SK-N-SH treated with all-trans-retinoic acid at 6 μM for 48 hours (cell line): ENCODE measurements at regions not wholly inside any gene's neighbourhood (a gene's known extent, or its start where the extent isn't known, plus 50 kb on each side); places are given as distances from the start of the nearest gene placed in this dataset.

Experiments
- ATAC-seq: fragments of 200-7000 bp; cut with Tn5 transposase; 3 replicates; pipeline ENCODE4 v1.9.1; 2020; ENCODE audit warnings: mild to moderate bottlenecking, moderate library complexity
- ARNTL ChIP-seq: fragments of 450-650 bp; formaldehyde crosslinking; IDR thresholded peaks from 2 replicates; pipeline ENCODE4 v1.5.0; 2020; ENCODE audit warnings: low read depth, mild to moderate bottlenecking, moderate library complexity, borderline replicate concordance
- BACH2 ChIP-seq: fragments of 250-450 bp; sonication (Bioruptor Pico); IDR thresholded peaks from 2 replicates; pipeline ENCODE4 v1.9.0; 2021; ENCODE audit warnings: mild to moderate bottlenecking, borderline replicate concordance
- CSDC2 ChIP-seq: fragments of 250-450 bp; sonication (Bioruptor Pico); IDR thresholded peaks from 2 replicates; pipeline ENCODE4 v1.5.0; 2020; ENCODE audit warnings: mild to moderate bottlenecking, moderate library complexity
- ESRRG ChIP-seq: fragments of 250-450 bp; sonication (Bioruptor Pico); IDR thresholded peaks from 2 replicates; pipeline ENCODE4 v1.6.1; 2021; ENCODE audit warnings: mild to moderate bottlenecking
- GLIS3 ChIP-seq: fragments of 250-450 bp; sonication (Bioruptor Pico); IDR thresholded peaks from 2 replicates; pipeline ENCODE4 v1.5.0; 2020; ENCODE audit warnings: mild to moderate bottlenecking, moderate library complexity
- ISL1 ChIP-seq: fragments of 250-450 bp; sonication (Bioruptor Pico); IDR thresholded peaks from 2 replicates; pipeline ENCODE4 v2.1.2; 2022; ENCODE audit warnings: mild to moderate bottlenecking, moderate library complexity
- OSR1 ChIP-seq: fragments of 250-450 bp; sonication (Bioruptor Pico); IDR thresholded peaks from 2 replicates; pipeline ENCODE4 v1.8.0; 2022; ENCODE audit warnings: moderate library complexity, mild to moderate bottlenecking, inconsistent platforms
- PPARA ChIP-seq: fragments of 250-450 bp; sonication (Bioruptor Pico); IDR thresholded peaks from 2 replicates; pipeline ENCODE4 v1.5.0; 2020; ENCODE audit warnings: mild to moderate bottlenecking, borderline replicate concordance
- RARB ChIP-seq: fragments of 250-450 bp; sonication (Bioruptor Pico); IDR thresholded peaks from 2 replicates; pipeline ENCODE4 v1.8.0; 2021; ENCODE audit warnings: mild to moderate bottlenecking, moderate library complexity
- SNAI2 ChIP-seq: fragments of 250-450 bp; sonication (Bioruptor Pico); IDR thresholded peaks from 2 replicates; pipeline ENCODE4 v1.5.0; 2020; ENCODE audit warnings: mild to moderate bottlenecking, moderate library complexity
- TCF4 ChIP-seq: fragments of 250-450 bp; sonication (Bioruptor Pico); IDR thresholded peaks from 2 replicates; pipeline ENCODE4 v1.8.0; 2021; ENCODE audit warnings: mild to moderate bottlenecking, moderate library complexity, borderline replicate concordance
- ZC3H10 ChIP-seq: fragments of 250-450 bp; sonication (Bioruptor Pico); IDR thresholded peaks from 2 replicates; pipeline ENCODE4 v1.5.1; 2021; ENCODE audit warnings: mild to moderate bottlenecking, moderate library complexity
- ZFP3 ChIP-seq: fragments of 250-450 bp; sonication (Bioruptor Pico); IDR thresholded peaks from 2 replicates; pipeline ENCODE4 v1.5.0; 2020; ENCODE audit warnings: mild to moderate bottlenecking, moderate library complexity
- ZFP30 ChIP-seq: fragments of 450-650 bp; formaldehyde crosslinking; IDR thresholded peaks from 2 replicates; pipeline ENCODE4 v1.5.0; 2022; ENCODE audit warnings: mild to moderate bottlenecking, moderate library complexity
- ZNF565 ChIP-seq: fragments of 450-650 bp; formaldehyde crosslinking; conservative IDR thresholded peaks from 2 replicates; pipeline ENCODE4 v1.5.0; 2020; ENCODE audit warnings: low read depth, mild to moderate bottlenecking, moderate library complexity
- ZNF70 ChIP-seq: fragments of 450-650 bp; formaldehyde crosslinking; IDR thresholded peaks from 2 replicates; pipeline ENCODE4 v1.5.0; 2020; ENCODE audit warnings: mild to moderate bottlenecking, moderate library complexity
- TF ChIP-seq, protein P1 (sequence below): fragments of 250-450 bp; sonication (Bioruptor Pico); IDR thresholded peaks from 2 replicates; pipeline ENCODE4 v1.5.1; 2020; ENCODE audit warnings: low read depth, mild to moderate bottlenecking, moderate library complexity
- TF ChIP-seq, protein P2 (sequence below): fragments of 250-450 bp; sonication (Bioruptor Pico); IDR thresholded peaks from 2 replicates; pipeline ENCODE4 v1.8.0; 2020; ENCODE audit warnings: mild to moderate bottlenecking, moderate library complexity, borderline replicate concordance
- TF ChIP-seq, protein P3 (sequence below): fragments of 250-450 bp; sonication (Bioruptor Pico); IDR thresholded peaks from 2 replicates; pipeline ENCODE4 v1.5.0; 2020; ENCODE audit warnings: mild to moderate bottlenecking, moderate library complexity
- TF ChIP-seq, protein P4 (sequence below): fragments of 250-450 bp; sonication (Bioruptor Pico); IDR thresholded peaks from 2 replicates; pipeline ENCODE4 v1.8.0; 2021; ENCODE audit warnings: low read depth, mild to moderate bottlenecking, moderate library complexity, borderline replicate concordance

DNA sequence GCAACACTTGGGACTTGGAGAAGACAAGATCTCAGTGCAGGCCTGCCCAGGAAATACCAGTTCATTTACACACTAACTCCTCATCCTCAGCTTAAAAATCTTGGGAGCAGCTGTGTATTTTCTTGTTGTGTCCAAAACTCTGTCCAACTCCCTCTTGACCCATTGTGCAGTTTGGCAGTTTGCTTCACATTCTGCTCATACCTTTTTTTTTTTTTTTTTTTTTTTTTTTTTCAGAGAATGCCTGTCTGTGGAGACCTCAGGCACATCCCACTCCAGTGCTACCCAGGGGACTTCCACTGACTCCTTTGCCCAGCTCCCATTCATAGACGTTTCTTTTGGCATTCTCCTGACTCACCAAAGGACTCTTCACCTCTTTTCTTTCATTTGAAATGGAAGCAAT, 265.8 kb upstream of the TCF21 start:
- no peak for ATAC-seq

DNA sequence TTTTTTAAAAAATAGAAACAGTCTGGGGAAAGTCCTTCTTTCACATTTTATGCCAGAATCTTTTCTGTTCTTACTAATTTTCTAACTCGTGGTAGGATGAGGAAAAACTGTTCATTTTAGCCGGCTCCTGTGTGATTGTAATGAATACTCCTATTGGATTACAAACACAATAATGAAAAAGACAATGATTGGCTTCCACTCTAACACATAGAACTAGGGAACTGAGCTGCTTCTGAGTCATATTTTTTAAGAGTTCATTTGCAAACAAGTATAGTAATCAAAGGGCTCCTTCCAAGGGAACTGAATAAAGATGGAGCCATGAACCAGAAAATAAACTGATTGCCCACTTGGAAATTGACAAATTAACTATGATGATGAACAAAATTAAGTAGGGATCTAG, 265.3 kb upstream of the TCF21 start:
- no peak for TF ChIP-seq PPARA
- no peak for TF ChIP-seq RARB (CRISPR knock-in tag)
- no peak for TF ChIP-seq ISL1 (CRISPR knock-in tag)
- no peak for TF ChIP-seq CSDC2 (CRISPR knock-in tag)
- TF ChIP-seq, all 23 proteins: peak for 0

More for the DNA sequence above, 265.8 kb upstream of the TCF21 start:
- TF ChIP-seq SNAI2 (CRISPR knock-in tag): no peak
- TF ChIP-seq, protein P1, sequence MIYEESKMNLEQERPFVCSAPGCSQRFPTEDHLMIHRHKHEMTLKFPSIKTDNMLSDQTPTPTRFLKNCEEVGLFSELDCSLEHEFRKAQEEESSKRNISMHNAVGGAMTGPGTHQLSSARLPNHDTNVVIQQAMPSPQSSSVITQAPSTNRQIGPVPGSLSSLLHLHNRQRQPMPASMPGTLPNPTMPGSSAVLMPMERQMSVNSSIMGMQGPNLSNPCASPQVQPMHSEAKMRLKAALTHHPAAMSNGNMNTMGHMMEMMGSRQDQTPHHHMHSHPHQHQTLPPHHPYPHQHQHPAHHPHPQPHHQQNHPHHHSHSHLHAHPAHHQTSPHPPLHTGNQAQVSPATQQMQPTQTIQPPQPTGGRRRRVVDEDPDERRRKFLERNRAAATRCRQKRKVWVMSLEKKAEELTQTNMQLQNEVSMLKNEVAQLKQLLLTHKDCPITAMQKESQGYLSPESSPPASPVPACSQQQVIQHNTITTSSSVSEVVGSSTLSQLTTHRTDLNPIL (CRISPR knock-in tag): no peak
- TF ChIP-seq TCF4: no peak
- TF ChIP-seq ZNF565 (CRISPR knock-in tag): no peak
- no peak for TF ChIP-seq PPARA

DNA sequence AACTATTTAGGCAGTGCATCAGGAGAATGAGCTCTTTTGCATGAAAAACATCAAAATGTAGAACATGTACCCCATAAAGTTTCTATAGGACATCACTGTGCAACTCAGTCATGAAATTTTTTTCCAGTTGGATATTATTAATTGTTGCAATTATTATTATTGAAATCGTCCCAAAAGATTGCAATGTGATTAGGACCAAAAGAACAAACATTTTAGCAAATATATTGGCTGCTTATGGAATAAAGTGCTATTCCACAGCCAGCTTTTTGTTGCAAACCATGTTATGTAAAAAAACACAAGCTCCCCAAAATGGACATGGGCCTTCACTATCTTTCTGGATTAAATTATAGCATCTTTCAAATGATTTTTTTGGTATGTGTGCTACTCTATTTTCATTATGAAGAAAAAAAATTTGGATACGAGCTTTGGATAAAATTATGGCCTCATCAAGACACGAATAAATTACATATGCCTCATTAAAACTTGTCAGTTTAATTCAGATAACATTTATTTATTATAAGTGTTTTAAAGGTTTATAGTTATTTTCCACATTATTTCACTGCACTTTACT, 262.7 kb upstream of the TCF21 start:
- no peak for TF ChIP-seq GLIS3 (CRISPR knock-in tag)
- TF ChIP-seq CSDC2 (CRISPR knock-in tag): no peak
- no peak for TF ChIP-seq BACH2 (CRISPR knock-in tag)
- TF ChIP-seq, protein P2, sequence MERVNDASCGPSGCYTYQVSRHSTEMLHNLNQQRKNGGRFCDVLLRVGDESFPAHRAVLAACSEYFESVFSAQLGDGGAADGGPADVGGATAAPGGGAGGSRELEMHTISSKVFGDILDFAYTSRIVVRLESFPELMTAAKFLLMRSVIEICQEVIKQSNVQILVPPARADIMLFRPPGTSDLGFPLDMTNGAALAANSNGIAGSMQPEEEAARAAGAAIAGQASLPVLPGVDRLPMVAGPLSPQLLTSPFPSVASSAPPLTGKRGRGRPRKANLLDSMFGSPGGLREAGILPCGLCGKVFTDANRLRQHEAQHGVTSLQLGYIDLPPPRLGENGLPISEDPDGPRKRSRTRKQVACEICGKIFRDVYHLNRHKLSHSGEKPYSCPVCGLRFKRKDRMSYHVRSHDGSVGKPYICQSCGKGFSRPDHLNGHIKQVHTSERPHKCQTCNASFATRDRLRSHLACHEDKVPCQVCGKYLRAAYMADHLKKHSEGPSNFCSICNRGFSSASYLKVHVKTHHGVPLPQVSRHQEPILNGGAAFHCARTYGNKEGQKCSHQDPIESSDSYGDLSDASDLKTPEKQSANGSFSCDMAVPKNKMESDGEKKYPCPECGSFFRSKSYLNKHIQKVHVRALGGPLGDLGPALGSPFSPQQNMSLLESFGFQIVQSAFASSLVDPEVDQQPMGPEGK: no peak
- TF ChIP-seq ZFP30: no peak
- no peak for TF ChIP-seq OSR1
- TF ChIP-seq ZFP3 (CRISPR knock-in tag): no peak
- TF ChIP-seq, all 23 proteins: peak for 0
- no peak for ATAC-seq

More for the DNA sequence above, 265.3 kb upstream of the TCF21 start:
- no peak for ATAC-seq

DNA sequence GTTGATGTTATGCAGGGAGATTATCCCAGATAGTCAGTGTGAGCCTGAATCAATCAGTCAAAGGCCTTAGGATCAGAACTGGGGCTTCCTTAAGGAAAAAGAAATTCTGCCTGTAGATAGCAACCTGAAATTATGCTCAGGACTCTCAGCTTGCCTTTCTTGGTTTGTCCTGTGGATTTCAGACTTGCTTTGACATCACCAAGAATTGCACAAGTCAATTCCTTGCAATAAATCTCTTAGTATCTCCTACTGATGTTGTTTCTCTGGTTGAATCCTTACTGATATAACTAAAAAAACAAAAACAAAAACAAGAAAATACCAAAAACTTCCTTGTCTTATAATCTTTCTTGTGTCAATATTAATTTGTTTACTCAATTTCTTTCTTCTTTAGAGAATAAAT, 258.9 kb upstream of the TCF21 start:
- ATAC-seq: no peak
- TF ChIP-seq BACH2 (CRISPR knock-in tag): no peak

DNA sequence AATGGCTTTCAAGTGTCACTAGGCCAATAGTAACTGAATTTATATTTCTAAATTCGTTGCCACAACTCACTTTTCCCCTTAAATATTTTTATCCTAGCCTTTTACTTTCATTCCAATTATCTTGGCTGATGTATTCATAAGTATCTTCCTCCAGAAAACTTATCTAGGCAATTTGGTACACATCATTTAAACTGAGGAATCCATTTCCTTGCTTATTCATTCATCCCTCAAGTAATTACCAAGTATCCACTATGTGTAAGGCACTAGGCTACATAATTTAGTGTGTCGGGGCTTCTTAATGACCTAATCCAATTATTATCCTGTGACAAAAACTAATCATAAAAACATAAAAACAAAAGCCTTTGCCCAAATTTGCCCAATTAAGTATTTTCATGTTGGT, 258.3 kb upstream of the TCF21 start:
- ATAC-seq: no peak
- TF ChIP-seq OSR1 (no peak), PPARA (no peak), ZFP30 (no peak), ESRRG (no peak), ARNTL (CRISPR knock-in tag) (no peak), BACH2 (CRISPR knock-in tag) (no peak), GLIS3 (CRISPR knock-in tag) (no peak)

DNA sequence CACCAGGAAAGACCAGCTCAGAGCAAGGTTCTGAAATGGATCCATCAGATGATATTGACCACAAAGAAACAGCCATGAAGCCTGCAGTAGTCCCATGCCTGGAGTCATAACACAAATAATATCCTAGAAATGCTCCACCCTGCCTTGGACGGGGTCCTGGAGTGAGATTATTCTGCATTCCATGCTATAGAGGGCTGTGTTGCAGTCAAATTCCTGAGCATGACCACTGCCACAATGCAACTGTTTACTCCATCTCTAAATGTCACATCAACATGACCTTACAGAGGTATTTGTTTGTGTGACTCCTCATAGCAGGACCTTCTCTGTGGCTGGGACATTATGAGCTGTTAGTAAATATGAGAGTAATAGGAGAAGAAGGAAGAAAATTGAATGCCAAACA, 257.5 kb upstream of the TCF21 start:
- ATAC-seq: no peak
- TF ChIP-seq, protein P2: no peak
- TF ChIP-seq BACH2 (CRISPR knock-in tag) (no peak), ESRRG (no peak), TCF4 (no peak), ZFP3 (CRISPR knock-in tag) (no peak), OSR1 (no peak), ZC3H10 (CRISPR knock-in tag) (no peak), GLIS3 (CRISPR knock-in tag) (no peak), SNAI2 (CRISPR knock-in tag) (no peak), RARB (CRISPR knock-in tag) (no peak), ZNF70 (CRISPR knock-in tag) (no peak), CSDC2 (CRISPR knock-in tag) (no peak), ZNF565 (CRISPR knock-in tag) (no peak)
- TF ChIP-seq, protein P3, sequence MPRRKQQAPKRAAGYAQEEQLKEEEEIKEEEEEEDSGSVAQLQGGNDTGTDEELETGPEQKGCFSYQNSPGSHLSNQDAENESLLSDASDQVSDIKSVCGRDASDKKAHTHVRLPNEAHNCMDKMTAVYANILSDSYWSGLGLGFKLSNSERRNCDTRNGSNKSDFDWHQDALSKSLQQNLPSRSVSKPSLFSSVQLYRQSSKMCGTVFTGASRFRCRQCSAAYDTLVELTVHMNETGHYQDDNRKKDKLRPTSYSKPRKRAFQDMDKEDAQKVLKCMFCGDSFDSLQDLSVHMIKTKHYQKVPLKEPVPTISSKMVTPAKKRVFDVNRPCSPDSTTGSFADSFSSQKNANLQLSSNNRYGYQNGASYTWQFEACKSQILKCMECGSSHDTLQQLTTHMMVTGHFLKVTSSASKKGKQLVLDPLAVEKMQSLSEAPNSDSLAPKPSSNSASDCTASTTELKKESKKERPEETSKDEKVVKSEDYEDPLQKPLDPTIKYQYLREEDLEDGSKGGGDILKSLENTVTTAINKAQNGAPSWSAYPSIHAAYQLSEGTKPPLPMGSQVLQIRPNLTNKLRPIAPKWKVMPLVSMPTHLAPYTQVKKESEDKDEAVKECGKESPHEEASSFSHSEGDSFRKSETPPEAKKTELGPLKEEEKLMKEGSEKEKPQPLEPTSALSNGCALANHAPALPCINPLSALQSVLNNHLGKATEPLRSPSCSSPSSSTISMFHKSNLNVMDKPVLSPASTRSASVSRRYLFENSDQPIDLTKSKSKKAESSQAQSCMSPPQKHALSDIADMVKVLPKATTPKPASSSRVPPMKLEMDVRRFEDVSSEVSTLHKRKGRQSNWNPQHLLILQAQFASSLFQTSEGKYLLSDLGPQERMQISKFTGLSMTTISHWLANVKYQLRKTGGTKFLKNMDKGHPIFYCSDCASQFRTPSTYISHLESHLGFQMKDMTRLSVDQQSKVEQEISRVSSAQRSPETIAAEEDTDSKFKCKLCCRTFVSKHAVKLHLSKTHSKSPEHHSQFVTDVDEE (CRISPR knock-in tag): no peak
- TF ChIP-seq, protein P4, sequence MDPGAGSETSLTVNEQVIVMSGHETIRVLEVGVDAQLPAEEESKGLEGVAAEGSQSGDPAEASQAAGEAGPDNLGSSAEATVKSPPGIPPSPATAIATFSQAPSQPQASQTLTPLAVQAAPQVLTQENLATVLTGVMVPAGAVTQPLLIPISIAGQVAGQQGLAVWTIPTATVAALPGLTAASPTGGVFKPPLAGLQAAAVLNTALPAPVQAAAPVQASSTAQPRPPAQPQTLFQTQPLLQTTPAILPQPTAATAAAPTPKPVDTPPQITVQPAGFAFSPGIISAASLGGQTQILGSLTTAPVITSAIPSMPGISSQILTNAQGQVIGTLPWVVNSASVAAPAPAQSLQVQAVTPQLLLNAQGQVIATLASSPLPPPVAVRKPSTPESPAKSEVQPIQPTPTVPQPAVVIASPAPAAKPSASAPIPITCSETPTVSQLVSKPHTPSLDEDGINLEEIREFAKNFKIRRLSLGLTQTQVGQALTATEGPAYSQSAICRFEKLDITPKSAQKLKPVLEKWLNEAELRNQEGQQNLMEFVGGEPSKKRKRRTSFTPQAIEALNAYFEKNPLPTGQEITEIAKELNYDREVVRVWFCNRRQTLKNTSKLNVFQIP: no peak
- TF ChIP-seq, protein P1 (CRISPR knock-in tag): no peak
